Tibial nerve (tissue), 4 donors: ENCODE measurements at regions not wholly inside any gene's neighbourhood (a gene's known extent, or its start where the extent isn't known, plus 50 kb on each side); places are given as distances from the start of the nearest gene placed in this dataset.
A peak's percentile ranks its signal among the peaks of the same experiment; 100 is the strongest.
"Not testable (repeated sequence)": the region's sequence is repeated elsewhere in the genome, so short reads cannot be mapped to it uniquely, and the experiment has no call there.

Source experiments
- DNase-seq, 2 donors: peaks; one replicate each; pipeline ENCODE4 v3.0.0-alpha.2; 2019; ENCODE audit warnings: low spot score in 2 of 2
- H3K27ac ChIP-seq, 4 donors: fragments of 200-600 bp; sonication (generic) in 3 of 4; one replicate each; pipeline ENCODE4 v1.5.1; 2017 to 2019; ENCODE audit warnings: mild to moderate bottlenecking in 1 of 4
- H3K27me3 ChIP-seq, 2 donors: fragments of 200-600 bp; sonication (generic) in 1 of 2; one replicate each; pipeline versions ENCODE4 v1.5.1 to v1.6.0; 2017 to 2019
- H3K36me3 ChIP-seq, 3 donors: fragments of 200-600 bp; sonication (generic); one replicate each; pipeline ENCODE4 v1.5.1; 2018 to 2019
- H3K4me1 ChIP-seq, 4 donors: fragments of 200-600 bp; sonication (generic) in 3 of 4; one replicate each; pipeline ENCODE4 v1.5.1; 2017 to 2019
- H3K4me3 ChIP-seq, 4 donors: fragments of 200-600 bp; sonication (generic) in 3 of 4; one replicate each; pipeline ENCODE4 v1.5.1; 2017 to 2019; ENCODE audit warnings: mild to moderate bottlenecking in 1 of 4, moderate library complexity in 1 of 4
- H3K9me3 ChIP-seq, 4 donors: fragments of 200-600 bp; sonication (generic) in 3 of 4; one replicate each; pipeline ENCODE4 v1.5.1; 2017 to 2019
- CTCF ChIP-seq, 5 experiments: fragments of 200-600 bp in 3 of 5; fragments of 450-650 bp in 2 of 5; sonication (generic) in 3 of 5; IDR thresholded peaks; one replicate each; pipeline ENCODE4 v1.5.1; 2016 to 2019; ENCODE audit warnings: antibody characterized with exemption in 5 of 5, mild to moderate bottlenecking in 3 of 5, moderate library complexity in 2 of 5
- EP300 ChIP-seq, 2 donors: sonication (generic); formaldehyde crosslinking; IDR thresholded peaks; one replicate each; pipeline ENCODE4 v1.6.1; 2017; ENCODE audit warnings: antibody characterized with exemption in 2 of 2, mild to moderate bottlenecking in 1 of 2
- POLR2A ChIP-seq, 2 donors: fragments of 450-650 bp; IDR thresholded peaks; one replicate each; pipeline ENCODE4 v1.6.1; 2017; ENCODE audit warnings: antibody characterized with exemption in 2 of 2, mild to moderate bottlenecking in 2 of 2, moderate library complexity in 2 of 2
- WGBS, 2 donors: methylation state at CpG; one replicate each; pipeline ENCODE4 v1.1.5; 2018; 5-methylcytosine and 5-hydroxymethylcytosine counted together

- Histone ChIP-seq H3K36me3 (no peaks in the 10 kb centered on the region), H3K4me3 (no peak overlapping the region), H3K27me3 (no peaks in the 10 kb centered on the region), H3K27ac (peak overlapping the region in 1 of 4 donors; percentile 57), H3K4me1 (no peaks in the 10 kb centered on the region), H3K9me3 (peaks cover 0 to 45% (median 0%) of the 10 kb centered on the region in 4 donors)
- WGBS, 2 donors = 76 to 80% methylated on average over 4 of the region's 4 CpGs
- peak in 1 of 2 donors; percentile 23 for DNase-seq
- TF ChIP-seq POLR2A (IDR thresholded peaks at IDR 0.05) = no peak
- peak; percentile 80 to 89 for TF ChIP-seq EP300 (IDR thresholded peaks at IDR 0.05)
- no peak for TF ChIP-seq CTCF (IDR thresholded peaks at IDR 0.05)
Measured at GRCh38 chr7:106344861-106345260, 60.1 kb upstream of the NAMPT start.

- DNase-seq = no peak
- H3K27ac ChIP-seq = peak overlapping the region in 1 of 4 donors; percentile 57
- TF ChIP-seq EP300 (IDR thresholded peaks at IDR 0.05) (no peak), POLR2A (IDR thresholded peaks at IDR 0.05) (no peak), CTCF (IDR thresholded peaks at IDR 0.05) (no peak)
- 67 to 70% methylated on average over 3 of the region's 3 CpGs for WGBS, 2 donors
- peaks cover 0 to 41% (median 0%) of the 10 kb centered on the region in 4 donors for H3K9me3 ChIP-seq
- no peaks in the 10 kb centered on the region for H3K4me1 ChIP-seq
- H3K36me3 ChIP-seq = no peaks in the 10 kb centered on the region
- no peak overlapping the region for H3K4me3 ChIP-seq
- H3K27me3 ChIP-seq = no peaks in the 10 kb centered on the region
Measured at GRCh38 chr7:106344211-106344610, 59.4 kb upstream of the NAMPT start.

GRCh38 chr7:106342049-106342448, 57.3 kb upstream of the NAMPT start:
- not testable (repeated sequence) for H3K4me3 ChIP-seq, H3K36me3 ChIP-seq, DNase-seq, H3K27ac ChIP-seq, H3K27me3 ChIP-seq, H3K4me1 ChIP-seq
- H3K9me3 ChIP-seq = peaks cover 0 to 60% (median 5%) of the 10 kb centered on the region in 4 donors
- WGBS, 2 donors = 74 to 78% methylated on average over 3 of the region's 3 CpGs

GRCh38 chr7:106340247-106340596, 55.4 kb upstream of the NAMPT start:
- not testable (repeated sequence) for H3K27ac ChIP-seq, H3K4me1 ChIP-seq, H3K36me3 ChIP-seq, H3K27me3 ChIP-seq, H3K4me3 ChIP-seq, DNase-seq
- 58 to 74% methylated on average over 3 of the region's 3 CpGs for WGBS, 2 donors
- peaks cover 0 to 70% (median 6%) of the 10 kb centered on the region in 4 donors for H3K9me3 ChIP-seq

GRCh38 chr7:106339513-106340246, 54.9 kb upstream of the NAMPT start:
- Histone ChIP-seq H3K9me3 (peaks cover 0 to 70% (median 6%) of the 10 kb centered on the region in 4 donors), H3K27me3 (no peaks in the 10 kb centered on the region), H3K4me3 (no peak overlapping the region), H3K36me3 (no peaks in the 10 kb centered on the region), H3K4me1 (no peaks in the 10 kb centered on the region), H3K27ac (no peak overlapping the region)
- WGBS, 2 donors = 0% methylated on average over 1 of the region's 1 CpG
- DNase-seq = no peak
- TF ChIP-seq CTCF (IDR thresholded peaks at IDR 0.05) = no peak

GRCh38 chr7:106337754-106338153, 53.0 kb upstream of the NAMPT start:
- 59 to 67% methylated on average over 2 of the region's 2 CpGs for WGBS, 2 donors
- H3K4me3 ChIP-seq = no peak overlapping the region

More at GRCh38 chr7:106337754-106338153, 53.0 kb upstream of the NAMPT start:
- no peaks in the 10 kb centered on the region for H3K36me3 ChIP-seq
- peaks cover 0 to 59% (median 6%) of the 10 kb centered on the region in 4 donors for H3K9me3 ChIP-seq
- no peak overlapping the region for H3K27ac ChIP-seq
- H3K4me1 ChIP-seq = no peaks in the 10 kb centered on the region
- no peak for DNase-seq
- no peaks in the 10 kb centered on the region for H3K27me3 ChIP-seq
- TF ChIP-seq EP300 (IDR thresholded peaks at IDR 0.05) (no peak), CTCF (IDR thresholded peaks at IDR 0.05) (no peak), POLR2A (IDR thresholded peaks at IDR 0.05) (no peak)
